NT2/D1 (cell line): ENCODE measurements at regions not wholly inside any gene's neighbourhood (a gene's known extent, or its start where the extent isn't known, plus 50 kb on each side); places are given as distances from the start of the nearest gene placed in this dataset.

ENCODE experiments used
- SUZ12 ChIP-seq: IDR thresholded peaks from 2 replicates; pipeline ENCODE4 v1.6.1; 2011; ENCODE audit not compliant: insufficient read length, insufficient read depth; ENCODE audit errors: extremely low read depth
- YY1 ChIP-seq: IDR thresholded peaks from 2 replicates; pipeline ENCODE4 v1.6.1; 2011; ENCODE audit not compliant: insufficient read length, insufficient read depth

- TF ChIP-seq YY1 (no peak), SUZ12 (no peak)
Observed at GRCh38 chr14:94930690-94931089, 160.8 kb upstream of the GSC start.
